ENCODE measurements at regions not wholly inside any gene's neighbourhood (a gene's known extent, or its start where the extent isn't known, plus 50 kb on each side); places are given as distances from the start of the nearest gene placed in this dataset.
A peak's percentile ranks its signal among the peaks of the same experiment; 100 is the strongest.

- peak; percentile 8 for DNase-seq
Observed at GRCh38 chr20:50344232-50345071, 153.8 kb downstream of the CEBPB start.

DNA sequence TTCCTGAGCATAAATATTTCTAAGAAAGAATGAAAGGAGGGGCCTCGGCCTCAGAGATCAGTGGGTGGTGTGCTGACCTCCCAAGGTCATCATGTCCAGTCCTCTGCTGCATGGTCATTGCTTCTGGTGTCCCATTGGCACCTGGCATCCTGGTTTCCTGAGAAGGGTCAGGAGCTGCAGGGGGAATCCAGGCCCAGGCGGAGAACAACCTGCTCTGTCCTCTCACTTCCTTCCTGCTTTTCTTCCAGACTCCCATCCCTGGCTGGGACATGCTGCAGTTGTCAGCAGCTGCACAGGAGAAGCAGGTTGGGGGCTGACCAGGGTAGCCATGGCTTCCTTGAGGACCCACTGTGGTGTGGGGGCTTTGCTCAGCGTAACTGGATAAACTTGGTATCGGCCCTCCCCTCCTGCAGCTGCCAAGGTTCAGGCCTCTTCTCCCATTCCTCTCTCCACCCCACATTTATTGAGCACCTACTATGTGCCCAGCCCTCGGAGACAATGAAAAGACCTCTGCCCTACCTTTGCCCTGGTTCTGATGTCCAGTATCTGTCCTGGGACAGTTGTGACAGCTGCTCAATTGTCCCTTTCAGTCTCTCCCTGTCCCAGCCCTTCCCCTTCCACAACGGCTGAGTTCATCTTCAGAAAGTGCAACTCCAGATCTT is 155.2 kb downstream of the CEBPB start:
- no peak for DNase-seq

GRCh38 chr20:50346374-50347283 is 156.0 kb downstream of the CEBPB start:
- DNase-seq: peak; percentile 15

- DNase-seq: no peak
Observed at GRCh38 chr20:50347284-50348063, 156.8 kb downstream of the CEBPB start.

- peak; percentile 69 for DNase-seq
Observed at GRCh38 chr20:50348096-50348495, 157.5 kb downstream of the CEBPB start.

- no peak for DNase-seq
Observed at GRCh38 chr20:50350510-50351249, 159.5 kb upstream of the PTPN1 start.

DNA sequence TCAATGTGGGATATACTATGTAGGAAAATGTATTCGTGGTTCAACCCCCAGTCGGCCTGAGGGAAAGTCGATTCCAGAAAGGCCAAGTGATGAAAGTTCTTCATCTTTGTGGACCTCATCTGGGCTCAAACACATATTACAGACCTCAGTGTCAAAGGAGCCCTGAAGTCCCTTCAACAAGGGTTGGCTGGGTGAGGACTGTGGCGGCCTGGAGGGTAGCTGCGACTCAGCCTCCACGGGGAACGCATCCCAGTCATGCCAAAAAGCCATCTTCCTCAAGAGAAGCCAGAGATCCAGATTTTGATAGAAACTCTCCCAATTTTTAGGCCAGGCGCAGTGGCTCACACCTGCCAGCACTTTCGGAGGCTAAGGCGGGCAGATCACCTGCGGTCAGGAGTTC is 158.6 kb upstream of the PTPN1 start:
- no peak for DNase-seq

DNA sequence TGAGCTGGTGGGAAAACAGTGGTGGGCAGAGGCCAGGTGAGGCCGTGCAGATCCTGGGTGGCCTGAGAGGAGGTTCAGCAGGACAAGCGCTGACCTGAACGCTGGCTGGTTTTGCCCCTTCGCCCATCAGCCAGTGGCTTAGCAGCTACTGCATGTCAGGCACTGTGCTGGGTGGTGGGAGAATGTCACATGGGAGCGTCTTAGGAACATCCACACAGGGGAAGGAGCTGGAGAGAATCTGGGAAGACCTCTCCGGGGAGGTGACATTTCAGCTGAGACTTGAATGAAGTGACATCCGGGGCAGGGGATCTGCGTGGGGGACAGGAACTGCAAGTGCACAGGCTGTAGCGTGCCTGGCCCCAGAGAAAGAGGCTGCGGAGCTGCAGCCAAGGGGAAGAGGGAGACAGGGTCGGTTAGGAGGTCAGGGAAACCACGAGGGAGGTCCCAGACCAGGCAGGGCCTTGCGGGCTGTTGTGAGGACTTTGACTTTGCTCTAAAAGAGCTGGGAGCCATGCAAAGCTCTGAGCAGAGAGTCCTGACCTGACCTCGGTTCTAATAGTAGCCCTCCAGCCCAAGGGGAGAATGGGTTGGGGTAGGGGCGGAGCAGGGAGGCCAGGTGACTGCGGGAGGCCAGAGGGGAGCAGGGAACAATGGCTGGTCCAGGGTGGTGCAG is 156.8 kb upstream of the PTPN1 start:
- DNase-seq: peak; percentile 52

- no peak for DNase-seq
Observed at GRCh38 chr20:50354721-50355589, 155.2 kb upstream of the PTPN1 start.

DNA sequence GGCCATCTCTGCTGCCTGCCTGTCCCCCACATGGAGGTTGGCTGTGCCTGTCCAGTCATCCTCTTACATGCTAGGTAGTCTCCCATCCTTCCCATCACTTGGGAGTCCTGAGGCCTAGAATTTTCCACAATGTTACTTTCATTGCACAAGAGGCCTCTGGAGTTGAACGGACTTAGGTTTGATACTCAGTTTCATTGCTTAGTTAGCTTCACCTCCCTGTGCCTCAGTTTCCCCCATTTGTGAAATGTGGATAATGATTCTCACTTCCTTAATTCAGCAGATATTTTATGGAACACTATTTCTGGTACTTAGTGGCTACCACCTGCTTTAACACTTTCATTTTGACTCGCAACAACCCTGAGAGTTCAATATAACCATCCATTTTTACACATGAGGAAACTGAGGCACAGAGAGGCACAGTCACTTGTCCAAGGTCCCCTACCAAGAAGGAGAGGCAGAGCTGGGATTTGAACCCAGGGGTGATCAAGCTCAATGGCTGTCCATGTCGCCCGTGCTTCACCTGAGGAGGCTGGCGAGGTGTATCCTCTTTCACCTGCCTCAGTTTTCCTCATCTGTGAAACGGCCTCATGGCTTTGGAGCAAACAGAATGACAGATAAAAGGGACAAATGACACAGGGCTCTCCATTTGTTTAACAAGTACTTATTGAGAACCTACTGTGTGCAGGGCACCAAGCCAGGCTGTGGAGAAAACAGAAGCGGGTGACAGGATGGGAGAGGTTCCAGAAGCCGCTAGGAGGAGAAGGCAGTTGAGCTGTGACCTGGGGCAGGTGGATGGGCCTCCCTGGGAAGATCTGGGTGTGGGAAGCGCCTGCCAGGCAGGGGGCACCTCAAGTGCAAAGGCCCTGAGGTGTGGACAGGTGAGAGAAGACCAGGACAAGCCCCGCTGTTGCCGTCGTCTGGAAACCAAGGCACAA is 154.3 kb upstream of the PTPN1 start:
- no peak for DNase-seq

GRCh38 chr20:50356525-50356885 is 153.7 kb upstream of the PTPN1 start:
- no peak for DNase-seq

DNA sequence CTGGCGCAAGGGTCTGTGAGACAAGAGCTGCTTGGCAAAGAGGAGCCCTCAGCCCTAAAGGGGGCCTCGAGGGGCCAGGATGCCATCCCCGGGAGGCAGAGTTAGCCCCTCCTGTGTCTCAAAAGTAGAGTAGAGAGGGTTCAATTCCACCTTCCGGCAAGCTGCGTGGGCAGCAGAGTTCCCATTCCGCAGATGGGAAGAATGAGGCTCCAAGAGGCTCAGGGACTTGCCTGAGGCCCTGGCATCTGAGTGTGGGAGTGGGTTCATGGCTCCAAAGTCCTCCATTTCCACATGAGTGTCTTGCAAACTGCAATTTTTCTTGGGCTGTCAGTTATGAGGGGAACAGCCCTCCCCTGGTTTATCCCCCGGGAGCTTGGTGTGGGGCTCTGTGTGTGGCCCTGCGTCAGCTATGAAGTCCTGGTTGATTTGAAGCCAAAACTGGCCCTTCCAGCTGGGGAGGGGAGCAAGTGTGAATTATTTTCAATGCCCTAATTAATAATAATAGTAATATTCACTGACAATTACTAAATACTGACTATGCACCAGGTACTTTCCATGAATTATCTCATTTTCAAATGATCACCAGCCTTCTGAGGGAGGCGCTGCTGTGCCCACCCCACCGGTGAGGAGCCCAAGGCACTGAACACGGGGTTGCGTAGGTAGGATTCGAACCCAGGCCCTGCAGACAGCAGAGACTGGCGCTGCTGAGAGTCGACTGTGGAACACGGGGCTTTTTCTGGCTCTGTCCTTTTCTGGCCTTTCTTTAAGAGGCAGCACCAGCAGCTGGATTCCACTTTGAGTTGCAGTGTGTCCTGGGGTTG is 153.0 kb upstream of the PTPN1 start:
- DNase-seq: no peak

DNA sequence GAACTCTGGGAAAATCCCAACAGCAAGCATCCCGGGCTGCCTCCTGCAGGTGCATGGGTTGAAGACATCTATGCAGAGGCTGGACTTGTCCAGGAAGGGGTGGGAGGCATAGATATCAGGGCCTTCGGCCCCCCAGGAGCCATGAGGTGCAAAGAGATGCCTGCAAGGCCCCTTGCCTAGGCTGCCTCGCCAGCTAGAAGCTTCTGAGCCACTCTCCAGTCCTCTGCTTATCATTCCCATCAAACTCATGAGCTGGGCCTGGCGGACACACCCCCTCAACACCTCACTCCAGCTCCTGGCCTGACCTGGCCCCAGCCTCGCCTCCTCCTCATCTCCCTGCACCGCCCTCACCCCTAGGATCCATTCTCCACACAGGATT is 152.4 kb upstream of the PTPN1 start:
- no peak for DNase-seq

GRCh38 chr20:50358166-50358565 is 152.0 kb upstream of the PTPN1 start:
- no peak for DNase-seq

- DNase-seq: no peak
Observed at GRCh38 chr20:50358971-50359370, 151.2 kb upstream of the PTPN1 start.

GRCh38 chr20:50359607-50360217 is 150.5 kb upstream of the PTPN1 start:
- no peak for DNase-seq

GRCh38 chr20:50360218-50360672 is 149.9 kb upstream of the PTPN1 start:
- no peak for DNase-seq

GRCh38 chr20:50360921-50361320 is 149.3 kb upstream of the PTPN1 start:
- DNase-seq: no peak

Data from GDM1 (cell line).